Erythroblast (primary cell): ENCODE measurements at regions not wholly inside any gene's neighbourhood (a gene's known extent, or its start where the extent isn't known, plus 50 kb on each side); places are given as distances from the start of the nearest gene placed in this dataset.

Experiments used
- GATA1 ChIP-seq: IDR thresholded peaks from 2 replicates; pipeline ENCODE4 v1.6.1; 2011; ENCODE audit warnings: low read depth, mild to moderate bottlenecking, control low read depth, low read length, moderate library complexity
- POLR2A ChIP-seq: IDR thresholded peaks from 2 replicates; pipeline ENCODE4 v1.6.1; 2011; ENCODE audit warnings: mild to moderate bottlenecking, low read length

- TF ChIP-seq POLR2A (no peak), GATA1 (no peak)
Measured at GRCh38 chr18:43620936-43621335, 343.6 kb upstream of the SYT4 start.
